Uterus (tissue), 2 donors: ENCODE measurements at regions not wholly inside any gene's neighbourhood (a gene's known extent, or its start where the extent isn't known, plus 50 kb on each side); places are given as distances from the start of the nearest gene placed in this dataset.

ENCODE experiments used
- CTCF ChIP-seq, 4 experiments: fragments of 200-600 bp in 2 of 4; fragments of 450-650 bp in 2 of 4; sonication (generic) in 2 of 4; IDR thresholded peaks; one replicate each; pipeline ENCODE4 v1.5.1; 2016 to 2019; ENCODE audit warnings: antibody characterized with exemption in 4 of 4, mild to moderate bottlenecking in 2 of 4, moderate library complexity in 1 of 4
- POLR2A ChIP-seq, 2 donors: fragments of 450-650 bp; IDR thresholded peaks; one replicate each; pipeline ENCODE4 v1.6.1; 2016; ENCODE audit warnings: antibody characterized with exemption in 2 of 2, mild to moderate bottlenecking in 1 of 2, moderate library complexity in 1 of 2

DNA sequence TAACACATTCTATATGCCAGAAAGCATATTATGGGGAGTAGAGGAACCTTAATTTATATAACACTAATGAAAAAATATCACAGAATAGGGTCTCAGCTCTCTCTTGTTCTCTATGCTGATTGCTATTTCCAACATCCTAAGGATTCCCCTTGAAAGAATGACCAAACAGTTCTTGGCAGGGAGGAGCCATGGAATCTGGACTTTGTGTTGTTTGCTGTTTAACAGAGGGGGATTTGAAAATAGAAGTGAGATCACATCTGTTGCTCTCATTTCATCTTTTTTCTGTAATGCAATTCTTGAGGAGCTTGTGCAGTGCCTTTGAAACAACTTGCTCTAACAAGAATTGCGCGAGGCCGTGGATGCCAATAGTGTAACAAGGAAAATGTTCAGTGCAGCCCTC is 755.3 kb downstream of the TLE1 start:
- no peak for TF ChIP-seq CTCF (IDR thresholded peaks at IDR 0.05)
- no peak for TF ChIP-seq POLR2A (IDR thresholded peaks at IDR 0.05)
